GM21825 (cell line): ENCODE measurements at regions not wholly inside any gene's neighbourhood (a gene's known extent, or its start where the extent isn't known, plus 50 kb on each side); places are given as distances from the start of the nearest gene placed in this dataset.
"Not testable (repeated sequence)": the region's sequence is repeated elsewhere in the genome, so short reads cannot be mapped to it uniquely, and the experiment has no call there.

ENCODE experiments used
- ATAC-seq: cut with Tn5 transposase; IDR thresholded peaks from one replicate; pipeline ENCODE4 v1.9.1; 2021; ENCODE audit warnings: mild to moderate bottlenecking, moderate library complexity; ENCODE audit not compliant: unreplicated experiment

- ATAC-seq: no peak
Observed at GRCh38 chr1:69058454-69058853, 509.3 kb upstream of the LRRC7 start.

- no peak for ATAC-seq
Observed at GRCh38 chr1:69070660-69071373, 496.9 kb upstream of the LRRC7 start.

- ATAC-seq: no peak
Observed at GRCh38 chr1:69073176-69073575, 494.5 kb upstream of the LRRC7 start.

- ATAC-seq: no peak
Observed at GRCh38 chr1:69076631-69077030, 491.1 kb upstream of the LRRC7 start.

GRCh38 chr1:69077198-69077597 is 490.5 kb upstream of the LRRC7 start:
- no peak for ATAC-seq

- ATAC-seq: no peak
Observed at GRCh38 chr1:69077633-69078032, 490.1 kb upstream of the LRRC7 start.

- ATAC-seq: no peak
Observed at GRCh38 chr1:69081668-69082067, 486.1 kb upstream of the LRRC7 start.

- ATAC-seq: no peak
Observed at GRCh38 chr1:69082312-69082711, 485.4 kb upstream of the LRRC7 start.

- ATAC-seq: no peak
Observed at GRCh38 chr1:69086148-69086547, 481.6 kb upstream of the LRRC7 start.

- no peak for ATAC-seq
Observed at GRCh38 chr1:69088571-69088970, 479.2 kb upstream of the LRRC7 start.

- ATAC-seq: no peak
Observed at GRCh38 chr1:69090170-69090569, 477.6 kb upstream of the LRRC7 start.

GRCh38 chr1:69090752-69091151 is 477.0 kb upstream of the LRRC7 start:
- no peak for ATAC-seq

- ATAC-seq: not testable (repeated sequence)
Observed at GRCh38 chr1:69102058-69102457, 465.7 kb upstream of the LRRC7 start.

- ATAC-seq: no peak
Observed at GRCh38 chr1:69103213-69103612, 464.5 kb upstream of the LRRC7 start.

- no peak for ATAC-seq
Observed at GRCh38 chr1:69103705-69104385, 463.9 kb upstream of the LRRC7 start.

GRCh38 chr1:69104894-69105293 is 462.8 kb upstream of the LRRC7 start:
- no peak for ATAC-seq

- no peak for ATAC-seq
Observed at GRCh38 chr1:69109277-69109676, 458.4 kb upstream of the LRRC7 start.

- ATAC-seq: no peak
Observed at GRCh38 chr1:69110851-69111250, 456.9 kb upstream of the LRRC7 start.

- not testable (repeated sequence) for ATAC-seq
Observed at GRCh38 chr1:69120126-69120741, 447.5 kb upstream of the LRRC7 start.

GRCh38 chr1:69120817-69121216 is 446.9 kb upstream of the LRRC7 start:
- no peak for ATAC-seq

GRCh38 chr1:69121723-69122122 is 446.0 kb upstream of the LRRC7 start:
- ATAC-seq: no peak

- ATAC-seq: no peak
Observed at GRCh38 chr1:69122373-69122772, 445.3 kb upstream of the LRRC7 start.
